OCI-LY3 (cell line): ENCODE measurements at regions not wholly inside any gene's neighbourhood (a gene's known extent, or its start where the extent isn't known, plus 50 kb on each side); places are given as distances from the start of the nearest gene placed in this dataset.

Experiments used
- EZH2phosphoT487 ChIP-seq: fragments of 200-600 bp; shearing (Covaris generic); IDR thresholded peaks from 2 replicates; pipeline ENCODE4 v1.6.1; 2018; ENCODE audit warnings: antibody characterized with exemption, mixed run types, low read depth
- TF ChIP-seq, protein P1 (sequence below): fragments of 200-600, 300-600 bp; sonication (generic); IDR thresholded peaks from 2 replicates; pipeline ENCODE4 v1.5.1; 2014; ENCODE audit warnings: antibody characterized with exemption, low read length, low read depth

DNA sequence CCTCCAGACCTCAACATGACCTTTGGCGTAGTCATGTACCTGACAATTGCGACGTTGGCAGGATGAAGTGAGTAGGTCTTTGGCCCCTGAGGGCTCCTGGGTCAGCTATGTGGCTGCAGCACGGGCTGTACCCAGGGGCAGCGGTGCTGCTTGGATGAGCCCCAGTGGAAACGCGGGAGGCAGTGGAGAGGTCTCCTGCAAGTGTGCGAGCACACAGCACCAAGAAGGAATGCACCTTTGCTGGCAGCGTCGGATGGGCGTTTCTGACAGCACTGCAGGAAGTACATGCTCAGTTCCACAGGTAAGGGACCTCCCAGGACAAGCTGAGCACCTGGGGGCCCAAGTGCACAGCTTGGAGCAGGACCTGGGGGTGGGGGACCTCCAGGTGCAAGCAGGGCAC, 67.4 kb upstream of the UNC13C start:
- TF ChIP-seq, protein P1, sequence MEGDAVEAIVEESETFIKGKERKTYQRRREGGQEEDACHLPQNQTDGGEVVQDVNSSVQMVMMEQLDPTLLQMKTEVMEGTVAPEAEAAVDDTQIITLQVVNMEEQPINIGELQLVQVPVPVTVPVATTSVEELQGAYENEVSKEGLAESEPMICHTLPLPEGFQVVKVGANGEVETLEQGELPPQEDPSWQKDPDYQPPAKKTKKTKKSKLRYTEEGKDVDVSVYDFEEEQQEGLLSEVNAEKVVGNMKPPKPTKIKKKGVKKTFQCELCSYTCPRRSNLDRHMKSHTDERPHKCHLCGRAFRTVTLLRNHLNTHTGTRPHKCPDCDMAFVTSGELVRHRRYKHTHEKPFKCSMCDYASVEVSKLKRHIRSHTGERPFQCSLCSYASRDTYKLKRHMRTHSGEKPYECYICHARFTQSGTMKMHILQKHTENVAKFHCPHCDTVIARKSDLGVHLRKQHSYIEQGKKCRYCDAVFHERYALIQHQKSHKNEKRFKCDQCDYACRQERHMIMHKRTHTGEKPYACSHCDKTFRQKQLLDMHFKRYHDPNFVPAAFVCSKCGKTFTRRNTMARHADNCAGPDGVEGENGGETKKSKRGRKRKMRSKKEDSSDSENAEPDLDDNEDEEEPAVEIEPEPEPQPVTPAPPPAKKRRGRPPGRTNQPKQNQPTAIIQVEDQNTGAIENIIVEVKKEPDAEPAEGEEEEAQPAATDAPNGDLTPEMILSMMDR = no peak
- no peak for TF ChIP-seq EZH2phosphoT487
